ENCODE measurements at regions not wholly inside any gene's neighbourhood (a gene's known extent, or its start where the extent isn't known, plus 50 kb on each side); places are given as distances from the start of the nearest gene placed in this dataset.

GRCh38 chr9:107609547-107609946, 120.0 kb upstream of the KLF4 start:
- no peak overlapping the region for H2AFZ ChIP-seq (ENCODE audit: low read length)
- no peak for DNase-seq
- no peaks in the 10 kb centered on the region for H3K79me2 ChIP-seq (ENCODE audit: insufficient read depth, low read length)
- Mint-ChIP-seq H3K27ac (no peak overlapping the region), H3K9me3 (no peaks in the 10 kb centered on the region; a peak in 1 of 5 replicates), H3K36me3 (ENCODE audit: insufficient read depth in 1 of 3, low read depth in 3 of 3) (no peaks in the 10 kb centered on the region), H3K4me3 (no peak overlapping the region), H3K4me1 (no peaks in the 10 kb centered on the region), H3K27me3 (ENCODE audit: low read depth) (no peaks in the 10 kb centered on the region)
- H3K9me3 ChIP-seq (ENCODE audit: control insufficient read depth, low read depth, low read length), result no peaks in the 10 kb centered on the region
- no peak overlapping the region for H3K4ac ChIP-seq (ENCODE audit: low read depth, low read length)
- H2BK20ac ChIP-seq (ENCODE audit: low read depth, low read length, poor library complexity, severe bottlenecking), result no peak overlapping the region
- no peak overlapping the region for H4K91ac ChIP-seq (ENCODE audit: insufficient read length, low read depth, low read length)
- TF ChIP-seq CTCF (conservative IDR thresholded peaks at IDR 0.05), result no peak
- H2BK15ac ChIP-seq (ENCODE audit: low read depth, low read length), result no peak overlapping the region
- no peak overlapping the region for H2BK12ac ChIP-seq (ENCODE audit: insufficient read length, low read depth, low read length)
- H3K27ac ChIP-seq (ENCODE audit: insufficient read length, low read depth, low read length), result no peak overlapping the region
- H3K4me1 ChIP-seq (ENCODE audit: insufficient read depth, low read length), result no peaks in the 10 kb centered on the region
- H3K27me3 ChIP-seq (ENCODE audit: insufficient read depth, low read length), result no peaks in the 10 kb centered on the region
- no peak overlapping the region for H3K9ac ChIP-seq (ENCODE audit: extremely low read depth, insufficient read length, low read length)
- H4K20me1 ChIP-seq (ENCODE audit: control insufficient read depth, insufficient read depth, insufficient read length), result no peaks in the 10 kb centered on the region
- no peak overlapping the region for H3K23ac ChIP-seq (ENCODE audit: insufficient read length, low read depth, low read length)
- H3K4me2 ChIP-seq (ENCODE audit: insufficient read depth, insufficient read length, low read length), result no peak overlapping the region
- WGBS (ENCODE audit: extremely low coverage, insufficient read length, low lambda C conversion rate), result no CpG with 5 or more reads among the region's 2 CpGs
- H2AK5ac ChIP-seq (ENCODE audit: insufficient read length, low read length), result no peak overlapping the region
- H3K23me2 ChIP-seq (ENCODE audit: insufficient read length, low read depth, low read length, poor library complexity, severe bottlenecking), result no peaks in the 10 kb centered on the region
- H3K18ac ChIP-seq (ENCODE audit: insufficient read length, low read depth, low read length), result no peak overlapping the region
- no peak overlapping the region for H3K56ac ChIP-seq (ENCODE audit: insufficient read length, low read depth, low read length)
- no peak overlapping the region for H3T11ph ChIP-seq (ENCODE audit: low read length)
- no peak overlapping the region for H2BK120ac ChIP-seq (ENCODE audit: low read depth, low read length, poor library complexity, severe bottlenecking)
- H3K14ac ChIP-seq (ENCODE audit: insufficient read depth, low read length), result no peak overlapping the region
- no peak overlapping the region for H4K8ac ChIP-seq (replicated peaks; ENCODE audit: insufficient read length, low read depth, low read length)
- no peaks in the 10 kb centered on the region for H3K79me1 ChIP-seq (ENCODE audit: insufficient read depth, low read depth, low read length, poor library complexity, severe bottlenecking)
- H4K5ac ChIP-seq (ENCODE audit: insufficient read length, low read depth, low read length), result no peak overlapping the region
- no peak overlapping the region for H2BK5ac ChIP-seq (ENCODE audit: insufficient read length, low read length)
